Neuronal stem cell (in vitro differentiated cells): ENCODE measurements at regions not wholly inside any gene's neighbourhood (a gene's known extent, or its start where the extent isn't known, plus 50 kb on each side); places are given as distances from the start of the nearest gene placed in this dataset.
"Not testable (repeated sequence)": the region's sequence is repeated elsewhere in the genome, so short reads cannot be mapped to it uniquely, and the experiment has no call there.

Source experiments
- DNase-seq: peaks from one replicate; pipeline ENCODE4 v3.0.0-alpha.2; 2013; ENCODE audit warnings: low spot score
- H2AFZ ChIP-seq: one replicate; pipeline ENCODE4 v1.6.1; 2013; ENCODE audit warnings: mild to moderate bottlenecking, low read length, inconsistent platforms
- H2AK5ac ChIP-seq: 2 replicates; pipeline ENCODE4 v1.6.1; 2013; ENCODE audit warnings: low read depth, mild to moderate bottlenecking, inconsistent platforms, low read length, moderate library complexity, mixed read lengths
- H2BK120ac ChIP-seq: 2 replicates; pipeline ENCODE4 v1.6.1; 2013; ENCODE audit warnings: low read depth, mild to moderate bottlenecking, inconsistent platforms, low read length, moderate library complexity, mixed read lengths
- H2BK12ac ChIP-seq: one replicate; pipeline ENCODE4 v1.6.1; 2013; ENCODE audit warnings: low read length, inconsistent platforms
- H2BK15ac ChIP-seq: 2 replicates; pipeline ENCODE4 v1.6.1; 2013; ENCODE audit warnings: mild to moderate bottlenecking, low read length, inconsistent platforms, mixed read lengths
- H2BK5ac ChIP-seq: one replicate; pipeline ENCODE4 v1.6.1; 2013; ENCODE audit warnings: inconsistent platforms, mild to moderate bottlenecking, low read length, moderate library complexity
- H3K14ac ChIP-seq: one replicate; pipeline ENCODE4 v1.6.1; 2013; ENCODE audit warnings: low read length, inconsistent platforms
- H3K18ac ChIP-seq: 2 replicates; pipeline ENCODE4 v1.6.1; 2013; ENCODE audit warnings: low read length, inconsistent platforms
- H3K23ac ChIP-seq: 2 replicates; pipeline ENCODE4 v1.6.1; 2013; ENCODE audit warnings: low read depth, mild to moderate bottlenecking, mixed read lengths, low read length, inconsistent platforms; ENCODE audit not compliant: poor library complexity
- H3K27ac ChIP-seq: replicated peaks from 3 replicates; pipeline ENCODE4 v1.5.1; 2013; ENCODE audit warnings: low read length, inconsistent platforms
- H3K27me3 ChIP-seq, 3 experiments: 2 replicates each; pipeline ENCODE4 v1.6.1; 2013; ENCODE audit warnings: low read length in 3 of 3, mild to moderate bottlenecking in 2 of 3, inconsistent platforms in 1 of 3, low read depth in 1 of 3, mixed read lengths in 1 of 3, moderate library complexity in 1 of 3; ENCODE audit not compliant: control insufficient read depth in 3 of 3, insufficient read depth in 3 of 3
- H3K36me3 ChIP-seq, 2 donors: replicated peaks in 1 of 2; 2 replicates each; pipeline ENCODE4 v1.6.1; 2013; ENCODE audit warnings: low read length in 2 of 2; ENCODE audit not compliant: control insufficient read depth in 2 of 2, insufficient read depth in 2 of 2
- H3K4ac ChIP-seq: 2 replicates; pipeline ENCODE4 v1.6.1; 2013; ENCODE audit warnings: inconsistent platforms, mild to moderate bottlenecking, low read length, moderate library complexity
- H3K4me1 ChIP-seq, 2 donors: 1 replicate in 1 of 2; 2 replicates in 1 of 2; pipeline ENCODE4 v1.6.1; 2013; ENCODE audit warnings: low read length in 2 of 2, low read depth in 1 of 2; ENCODE audit not compliant: control insufficient read depth in 2 of 2, insufficient read depth in 1 of 2
- H3K4me2 ChIP-seq: one replicate; pipeline ENCODE4 v1.6.1; 2013; ENCODE audit warnings: mild to moderate bottlenecking, low read length, inconsistent platforms; ENCODE audit not compliant: insufficient read depth, poor library complexity, severe bottlenecking
- H3K4me3 ChIP-seq, 2 donors: 2 replicates each; pipeline ENCODE4 v1.5.1; 2013; ENCODE audit warnings: low read length in 2 of 2, mild to moderate bottlenecking in 2 of 2, inconsistent platforms in 1 of 2, moderate library complexity in 1 of 2
- H3K79me1 ChIP-seq: one replicate; pipeline ENCODE4 v1.6.1; 2013; ENCODE audit warnings: low read depth, mild to moderate bottlenecking, inconsistent platforms, low read length, moderate library complexity
- H3K9ac ChIP-seq: one replicate; pipeline ENCODE4 v1.6.1; 2013; ENCODE audit warnings: mild to moderate bottlenecking, low read depth, low read length, inconsistent platforms; ENCODE audit not compliant: poor library complexity
- H3K9me3 ChIP-seq, 2 donors: replicated peaks in 1 of 2; 2 replicates each; pipeline versions ENCODE3 to v1.6.1; 2013; ENCODE audit warnings: low read length in 2 of 2, mild to moderate bottlenecking in 2 of 2, inconsistent platforms in 1 of 2, low read depth in 1 of 2, mixed read lengths in 1 of 2, moderate library complexity in 1 of 2; ENCODE audit not compliant: control insufficient read depth in 2 of 2, insufficient read depth in 1 of 2
- H4K8ac ChIP-seq: one replicate; pipeline ENCODE4 v1.6.1; 2013; ENCODE audit warnings: low read depth, mild to moderate bottlenecking, inconsistent platforms, low read length, moderate library complexity
- H4K91ac ChIP-seq: one replicate; pipeline ENCODE4 v1.6.1; 2013; ENCODE audit warnings: low read length, low read depth, mild to moderate bottlenecking, inconsistent platforms; ENCODE audit not compliant: poor library complexity
- WGBS, 2 donors: extraction: QIAGEN DNeasy Blood & Tissue Kit; methylation state at CpG; one replicate each; pipeline ENCODE4 v1.1.7; 2013; ENCODE audit warnings: missing lambda C conversion rate in 2 of 2, mixed read lengths in 1 of 2; ENCODE audit not compliant: insufficient read length in 2 of 2, insufficient replicate concordance in 1 of 2; ENCODE audit errors: extremely low coverage in 2 of 2; 5-methylcytosine and 5-hydroxymethylcytosine counted together

GRCh38 chr2:195238379-195238778 lies 418.6 kb upstream of the SLC39A10 start:
- Histone ChIP-seq H2BK12ac (no peak overlapping the region), H3K4me2 (no peak overlapping the region), H2BK5ac (no peak overlapping the region), H3K23ac (no peak overlapping the region), H3K27me3 (no peaks in the 10 kb centered on the region), H3K9ac (no peak overlapping the region), H3K14ac (no peak overlapping the region), H4K91ac (no peak overlapping the region), H3K79me1 (no peaks in the 10 kb centered on the region), H4K8ac (no peak overlapping the region), H3K4me1 (no peaks in the 10 kb centered on the region), H3K36me3 (no peaks in the 10 kb centered on the region), H2BK120ac (no peak overlapping the region), H2BK15ac (no peak overlapping the region), H2AFZ (no peak overlapping the region), H2AK5ac (no peak overlapping the region), H3K4me3 (no peak overlapping the region), H3K18ac (no peak overlapping the region), H3K27ac (no peak overlapping the region), H3K4ac (no peak overlapping the region), H3K9me3 (no peaks in the 10 kb centered on the region)
- DNase-seq = no peak
- WGBS, 2 donors = no CpG with 5 or more reads among the region's 1 CpG

GRCh38 chr2:195228547-195228946 lies 428.5 kb upstream of the SLC39A10 start:
- not testable (repeated sequence) for H2AK5ac ChIP-seq, DNase-seq, H3K27ac ChIP-seq, H3K14ac ChIP-seq, H3K9me3 ChIP-seq, H3K23ac ChIP-seq, H3K4ac ChIP-seq, H3K4me1 ChIP-seq, H2BK5ac ChIP-seq, H3K4me2 ChIP-seq, H3K9ac ChIP-seq, H3K79me1 ChIP-seq, H2BK15ac ChIP-seq, H2BK120ac ChIP-seq, H3K27me3 ChIP-seq, H2AFZ ChIP-seq, H3K4me3 ChIP-seq, H3K36me3 ChIP-seq, H4K8ac ChIP-seq, H3K18ac ChIP-seq, H2BK12ac ChIP-seq, H4K91ac ChIP-seq
- WGBS, 2 donors = no CpG with 5 or more reads among the region's 20 CpGs

DNA sequence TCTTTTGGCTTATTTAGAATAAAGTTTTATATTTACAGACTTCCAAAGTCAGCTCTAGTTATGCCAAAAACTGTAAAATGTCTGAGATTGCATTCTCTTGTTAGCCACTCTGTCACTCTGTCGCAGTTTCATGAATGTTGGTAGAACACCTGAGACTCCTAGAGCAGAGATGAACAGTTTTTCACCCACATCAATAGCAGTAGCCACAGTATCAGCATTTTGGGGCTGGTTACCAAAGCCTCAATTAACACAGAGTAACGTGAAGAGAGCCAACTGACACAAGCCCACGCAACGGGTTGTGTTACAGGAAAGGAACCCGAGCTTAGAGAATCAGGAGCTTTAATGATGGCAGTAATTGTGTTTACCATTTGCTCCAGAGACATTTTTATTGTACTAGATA lies 443.0 kb upstream of the SLC39A10 start:
- Histone ChIP-seq H3K27ac (no peak overlapping the region), H3K23ac (no peak overlapping the region), H2BK15ac (no peak overlapping the region), H3K79me1 (no peaks in the 10 kb centered on the region), H2AK5ac (no peak overlapping the region), H2AFZ (no peak overlapping the region), H3K18ac (no peak overlapping the region), H4K8ac (no peak overlapping the region), H3K9ac (no peak overlapping the region), H3K9me3 (no peaks in the 10 kb centered on the region), H2BK5ac (no peak overlapping the region), H3K4ac (no peak overlapping the region), H3K4me1 (peaks cover 0 to 4% of the 10 kb centered on the region in 2 donors), H3K14ac (no peak overlapping the region), H3K36me3 (no peaks in the 10 kb centered on the region), H4K91ac (no peak overlapping the region), H3K4me2 (no peak overlapping the region), H3K27me3 (no peaks in the 10 kb centered on the region), H2BK120ac (no peak overlapping the region), H2BK12ac (no peak overlapping the region), H3K4me3 (no peak overlapping the region)
- WGBS, 2 donors = no CpG with 5 or more reads among the region's 5 CpGs
- no peak for DNase-seq

DNA sequence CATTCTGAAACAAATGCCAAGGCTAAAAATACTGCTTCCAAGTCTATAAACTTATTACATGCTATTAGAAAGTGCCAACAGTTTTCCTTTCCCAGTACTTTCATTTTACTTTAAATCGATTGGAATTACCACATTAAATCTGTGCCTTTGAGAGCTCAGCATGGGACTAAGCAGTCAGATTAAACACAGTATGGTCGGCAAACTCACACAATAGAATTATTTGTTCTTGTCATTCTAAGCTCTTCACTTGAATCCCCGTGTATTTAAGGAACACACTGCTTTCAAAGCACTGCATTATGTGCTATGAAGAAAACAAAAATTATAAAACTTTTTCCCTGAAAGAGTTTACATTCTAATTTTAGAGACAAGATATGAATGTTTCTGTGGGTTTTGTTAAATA lies 444.4 kb upstream of the SLC39A10 start:
- peaks cover 0 to 4% of the 10 kb centered on the region in 2 donors for H3K4me1 ChIP-seq
- no peak overlapping the region for H2BK120ac ChIP-seq
- no peak overlapping the region for H3K9ac ChIP-seq
- no peak overlapping the region for H3K18ac ChIP-seq
- no peak overlapping the region for H3K23ac ChIP-seq
- peak; percentile 6 for DNase-seq
- H4K91ac ChIP-seq = no peak overlapping the region
- no peaks in the 10 kb centered on the region for H3K27me3 ChIP-seq
- no peak overlapping the region for H3K4ac ChIP-seq
- H2BK5ac ChIP-seq = no peak overlapping the region
- no peak overlapping the region for H3K14ac ChIP-seq
- H3K4me2 ChIP-seq = no peak overlapping the region
- no peak overlapping the region for H2AK5ac ChIP-seq
- no peaks in the 10 kb centered on the region for H3K79me1 ChIP-seq
- no peak overlapping the region for H2AFZ ChIP-seq
- no peak overlapping the region for H3K4me3 ChIP-seq
- no peak overlapping the region for H3K27ac ChIP-seq
- no peak overlapping the region for H2BK12ac ChIP-seq
- H3K36me3 ChIP-seq = no peaks in the 10 kb centered on the region
- H2BK15ac ChIP-seq = no peak overlapping the region
- H4K8ac ChIP-seq = no peak overlapping the region
- H3K9me3 ChIP-seq = no peaks in the 10 kb centered on the region
- WGBS, 2 donors = no CpG with 5 or more reads among the region's 3 CpGs
